ENCODE measurements at regions not wholly inside any gene's neighbourhood (a gene's known extent, or its start where the extent isn't known, plus 50 kb on each side); places are given as distances from the start of the nearest gene placed in this dataset.

GRCh38 chr9:7984203-7984602 is 184.6 kb upstream of the DMAC1 start:
- no peak for DNase-seq (ENCODE audit: low read depth)

GRCh38 chr9:7983490-7983889 is 183.9 kb upstream of the DMAC1 start:
- no peak for DNase-seq (ENCODE audit: low read depth)

GRCh38 chr9:7982907-7983306 is 183.3 kb upstream of the DMAC1 start:
- DNase-seq (ENCODE audit: low read depth) = no peak

- no peak for DNase-seq (ENCODE audit: low read depth)
Measured at GRCh38 chr9:7980691-7981289, 181.2 kb upstream of the DMAC1 start.

GRCh38 chr9:7980041-7980440 is 180.5 kb upstream of the DMAC1 start:
- DNase-seq (ENCODE audit: low read depth) = no peak

GRCh38 chr9:7979611-7980010 is 180.0 kb upstream of the DMAC1 start:
- no peak for DNase-seq (ENCODE audit: low read depth)

- DNase-seq (ENCODE audit: low read depth) = no peak
Measured at GRCh38 chr9:7977586-7977985, 178.0 kb upstream of the DMAC1 start.

- DNase-seq (ENCODE audit: low read depth) = no peak
Measured at GRCh38 chr9:7976856-7977255, 177.3 kb upstream of the DMAC1 start.

GRCh38 chr9:7976167-7976755 is 176.7 kb upstream of the DMAC1 start:
- peak; percentile 19 for DNase-seq (ENCODE audit: low read depth)

GRCh38 chr9:7975336-7975735 is 175.8 kb upstream of the DMAC1 start:
- no peak for DNase-seq (ENCODE audit: low read depth)

GRCh38 chr9:7974335-7974960 is 174.9 kb upstream of the DMAC1 start:
- no peak for DNase-seq (ENCODE audit: low read depth)

GRCh38 chr9:7973123-7973522 is 173.5 kb upstream of the DMAC1 start:
- DNase-seq (ENCODE audit: low read depth) = no peak

- DNase-seq (ENCODE audit: low read depth) = no peak
Measured at GRCh38 chr9:7970681-7971330, 171.2 kb upstream of the DMAC1 start.

- no peak for DNase-seq (ENCODE audit: low read depth)
Measured at GRCh38 chr9:7968687-7969086, 169.1 kb upstream of the DMAC1 start.

- no peak for DNase-seq (ENCODE audit: low read depth)
Measured at GRCh38 chr9:7967851-7968250, 168.3 kb upstream of the DMAC1 start.

GRCh38 chr9:7967093-7967827 is 167.7 kb upstream of the DMAC1 start:
- DNase-seq (ENCODE audit: low read depth) = no peak

- DNase-seq (ENCODE audit: low read depth) = no peak
Measured at GRCh38 chr9:7965063-7965462, 165.5 kb upstream of the DMAC1 start.

GRCh38 chr9:7963026-7963425 is 163.4 kb upstream of the DMAC1 start:
- DNase-seq (ENCODE audit: low read depth) = no peak

GRCh38 chr9:7961076-7961475 is 161.5 kb upstream of the DMAC1 start:
- DNase-seq (ENCODE audit: low read depth) = no peak

- DNase-seq (ENCODE audit: low read depth) = no peak
Measured at GRCh38 chr9:7960320-7961050, 160.9 kb upstream of the DMAC1 start.

- DNase-seq (ENCODE audit: low read depth) = no peak
Measured at GRCh38 chr9:7957803-7958202, 158.2 kb upstream of the DMAC1 start.

GRCh38 chr9:7947577-7947976 is 148.0 kb upstream of the DMAC1 start:
- no peak for DNase-seq (ENCODE audit: low read depth)
